Caki2 (cell line): ENCODE measurements at regions not wholly inside any gene's neighbourhood (a gene's known extent, or its start where the extent isn't known, plus 50 kb on each side); places are given as distances from the start of the nearest gene placed in this dataset.
"Not testable (repeated sequence)": the region's sequence is repeated elsewhere in the genome, so short reads cannot be mapped to it uniquely, and the experiment has no call there.

Experiments used
- DNase-seq: peaks from one replicate; pipeline ENCODE4 v3.0.0-alpha.2; 2015; ENCODE audit warnings: low read depth
- in situ Hi-C: cut with HindIII; loops from 2 replicates; pipeline ENCODE4 v1.10.0; 2016; ENCODE audit warnings: low sequenced_read_pairs, low pct_unique_long_range_greater_than_20kb, mixed read lengths

GRCh38 chr3:74376323-74376722 is 238.1 kb downstream of the CNTN3 start:
- DNase-seq, in situ Hi-C loops: not testable (repeated sequence)

- in situ Hi-C loops = no loop called here
- no peak for DNase-seq
These were observed 238.8 kb downstream of the CNTN3 start for GRCh38 chr3:74375653-74376052.

GRCh38 chr3:74372743-74373142 is 241.7 kb downstream of the CNTN3 start:
- in situ Hi-C loops = no loop called here
- DNase-seq = no peak

GRCh38 chr3:74370342-74370741 is 244.1 kb downstream of the CNTN3 start:
- DNase-seq = no peak
- in situ Hi-C loops = no loop called here

GRCh38 chr3:74366331-74366730 is 248.1 kb downstream of the CNTN3 start:
- no peak for DNase-seq
- in situ Hi-C loops = no loop called here

GRCh38 chr3:74363346-74363745 is 251.1 kb downstream of the CNTN3 start:
- in situ Hi-C loops = no loop called here
- DNase-seq = no peak

GRCh38 chr3:74360406-74360805 is 254.1 kb downstream of the CNTN3 start:
- in situ Hi-C loops = no loop called here
- DNase-seq = no peak

- DNase-seq = no peak
- in situ Hi-C loops = no loop called here
These were observed 256.6 kb downstream of the CNTN3 start for GRCh38 chr3:74357881-74358280.

- no peak for DNase-seq
- in situ Hi-C loops = no loop called here
These were observed 261.4 kb downstream of the CNTN3 start for GRCh38 chr3:74353039-74353438.

- no peak for DNase-seq
- in situ Hi-C loops = no loop called here
These were observed 262.3 kb downstream of the CNTN3 start for GRCh38 chr3:74352166-74352565.

- in situ Hi-C loops = no loop called here
- no peak for DNase-seq
These were observed 263.2 kb downstream of the CNTN3 start for GRCh38 chr3:74351213-74351612.

GRCh38 chr3:74349015-74349414 is 265.4 kb downstream of the CNTN3 start:
- in situ Hi-C loops = no loop called here
- no peak for DNase-seq

DNA sequence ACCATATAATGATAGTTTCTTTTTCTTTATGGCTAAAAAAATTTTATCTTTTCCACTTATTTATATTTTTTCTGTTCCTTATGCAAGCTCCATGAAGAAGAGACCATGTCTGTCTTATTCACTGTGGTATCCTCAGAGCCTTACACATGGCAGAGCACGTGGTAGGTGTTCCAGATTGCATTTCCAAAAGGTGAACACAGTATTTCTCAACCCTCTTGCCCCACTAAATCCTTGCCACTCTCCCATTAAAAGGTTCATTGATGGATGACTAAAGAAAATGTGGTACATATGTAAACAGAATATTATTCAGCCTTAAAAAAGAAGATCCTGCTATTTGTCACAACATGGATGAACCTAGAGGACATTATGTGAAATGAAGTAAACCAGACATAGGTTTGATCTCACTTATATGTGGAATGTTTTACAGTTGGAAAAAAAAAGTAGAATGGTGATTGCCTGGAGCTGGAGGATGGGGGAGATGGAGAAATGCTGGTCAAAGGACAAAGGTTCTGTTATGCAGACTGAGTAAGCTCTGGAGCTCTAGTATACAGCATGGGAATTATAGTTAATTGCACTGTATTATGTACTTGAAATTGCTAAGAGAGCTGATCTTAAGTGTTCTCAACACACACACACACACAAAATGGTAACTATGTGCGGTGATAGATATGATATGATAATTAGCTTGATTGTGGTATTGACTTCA is 266.7 kb downstream of the CNTN3 start:
- in situ Hi-C loops = no loop called here
- DNase-seq = no peak

DNA sequence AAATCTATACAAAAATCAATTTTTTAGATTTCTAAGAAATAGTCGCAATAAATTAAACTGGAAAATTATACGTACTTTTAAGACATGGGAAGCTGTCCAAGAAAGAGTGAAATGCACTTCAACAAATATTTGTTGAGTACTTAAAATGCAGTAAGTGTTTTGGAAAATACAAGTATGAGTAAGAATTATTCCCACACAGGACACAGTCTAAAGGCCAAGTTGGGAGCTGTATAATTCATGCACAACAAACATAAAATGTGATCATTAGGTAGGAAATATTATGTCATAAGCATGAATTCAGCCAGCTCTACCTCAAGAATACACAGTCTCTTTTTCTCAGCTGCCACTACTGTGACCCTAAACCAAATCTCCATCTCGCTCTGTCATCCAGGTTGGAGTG is 267.6 kb downstream of the CNTN3 start:
- DNase-seq = no peak
- in situ Hi-C loops = no loop called here

DNA sequence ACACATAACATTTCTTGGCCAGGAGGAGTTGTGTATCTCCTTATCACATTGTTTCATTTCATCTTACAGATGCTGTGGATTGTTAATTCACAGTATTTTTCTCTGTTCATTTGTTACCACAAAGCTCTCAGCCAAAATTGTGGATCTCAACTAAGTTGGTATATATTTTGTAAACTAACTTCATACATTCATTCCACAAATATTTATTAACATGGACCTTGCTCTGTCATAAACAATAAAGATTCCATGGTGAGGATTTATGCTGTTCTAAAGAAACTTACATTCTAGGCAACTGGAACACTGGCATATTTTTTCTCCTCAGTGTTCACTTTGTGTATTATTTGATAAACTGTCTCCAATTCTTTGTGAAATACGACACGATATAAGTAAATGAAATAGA is 268.8 kb downstream of the CNTN3 start:
- no peak for DNase-seq
- in situ Hi-C loops = no loop called here

GRCh38 chr3:74344865-74345440 is 269.5 kb downstream of the CNTN3 start:
- DNase-seq = no peak
- in situ Hi-C loops = no loop called here

GRCh38 chr3:74343391-74343790 is 271.1 kb downstream of the CNTN3 start:
- in situ Hi-C loops = no loop called here
- DNase-seq = no peak

GRCh38 chr3:74338998-74339397 is 275.5 kb downstream of the CNTN3 start:
- in situ Hi-C loops = no loop called here
- DNase-seq = no peak

DNA sequence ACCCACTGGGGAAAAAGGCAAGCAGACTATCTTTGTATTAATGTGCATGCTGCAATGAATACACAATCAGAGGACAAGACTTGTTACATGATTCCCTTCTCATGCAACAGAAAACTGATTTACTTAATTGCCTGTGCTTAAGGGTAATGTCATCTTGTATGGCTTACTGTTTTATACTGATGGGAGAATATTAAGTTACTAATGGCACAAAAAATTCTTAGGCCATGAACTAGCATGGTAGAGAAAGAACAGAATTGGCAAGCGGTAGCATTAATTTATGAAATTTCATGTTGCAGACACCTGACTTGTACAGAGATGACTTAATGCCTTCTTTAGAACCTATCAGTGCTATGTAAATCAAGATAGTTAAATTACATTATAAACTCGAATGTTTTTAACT is 282.3 kb downstream of the CNTN3 start:
- no peak for DNase-seq
- in situ Hi-C loops = no loop called here

DNA sequence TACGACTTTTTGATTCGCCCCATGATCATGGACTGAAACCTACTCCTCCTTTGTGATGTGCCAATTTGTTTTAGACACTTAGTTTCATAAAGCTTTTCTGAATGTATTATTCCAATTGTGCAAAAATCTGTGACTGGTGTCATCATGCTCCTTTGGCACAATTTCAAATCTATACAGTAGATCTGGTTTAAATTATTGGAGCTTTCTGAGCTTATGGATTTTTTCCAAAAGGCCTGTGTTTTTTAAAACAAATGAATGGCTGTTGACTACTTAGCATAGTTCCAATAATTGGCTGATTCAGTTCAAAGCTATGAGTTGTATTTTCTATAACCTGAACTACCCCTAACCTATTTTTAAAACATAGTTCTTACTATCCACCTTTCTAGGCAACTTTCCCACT is 282.7 kb downstream of the CNTN3 start:
- in situ Hi-C loops = no loop called here
- DNase-seq = no peak
